ENCODE measurements at regions not wholly inside any gene's neighbourhood (a gene's known extent, or its start where the extent isn't known, plus 50 kb on each side); places are given as distances from the start of the nearest gene placed in this dataset.

DNA sequence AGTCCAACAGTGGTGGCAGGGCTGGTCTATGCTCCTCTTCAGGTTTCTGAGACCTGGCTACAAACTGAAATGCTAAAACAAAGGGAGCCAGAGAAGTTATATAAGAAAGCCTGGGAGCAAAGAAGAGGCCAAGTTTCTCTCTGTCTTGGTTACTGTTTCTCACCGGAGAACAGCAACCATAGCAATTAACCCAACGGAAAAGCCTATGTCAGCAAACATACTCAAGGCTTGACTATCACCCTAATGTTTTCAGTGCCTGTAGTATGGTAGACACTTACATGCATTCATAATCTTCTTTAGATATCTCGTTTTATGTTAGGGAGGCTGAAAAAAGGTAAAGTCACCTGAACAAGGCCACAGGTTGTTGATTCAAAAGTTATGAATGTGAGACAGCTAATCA is 86.3 kb upstream of the CLSTN2 start:
- no peaks in the 10 kb centered on the region for H3K9me3 ChIP-seq (replicated peaks; ENCODE audit: control insufficient read depth, insufficient read depth, low read depth, low read length)
- POLR2A ChIA-PET, result no interaction called here
- no peak overlapping the region for H3K9ac ChIP-seq (ENCODE audit: insufficient read depth in 1 of 2, low read depth in 2 of 2, low read length in 2 of 2)
- in situ Hi-C loops (cut with MboI) (no loop called here), intact Hi-C loops (cut with micrococcal nuclease) (no loop called here)
- H3K79me2 ChIP-seq (ENCODE audit: control insufficient read depth, insufficient read depth, low read length), result no peaks in the 10 kb centered on the region
- no peaks in the 10 kb centered on the region for H3K36me3 ChIP-seq (ENCODE audit: control insufficient read depth, insufficient read depth, low read length)
- DNase-seq (ENCODE audit: extremely low read depth in 1 of 4, low spot score in 3 of 4) (no peak), ATAC-seq (no peak), FAIRE-seq (no peak)
- H2AFZ ChIP-seq (ENCODE audit: low read depth, low read length), result no peak overlapping the region
- CTCF ChIA-PET (ENCODE audit: low intra/inter-chr PET ratio), result no interaction called here
- no peak overlapping the region for H3K27ac ChIP-seq (ENCODE audit: extremely low read depth, low read depth, low read length)
- H3K4me2 ChIP-seq (ENCODE audit: insufficient read depth, low read length), result no peak overlapping the region
- H3K4me1 ChIP-seq (replicated peaks in 1 of 2; ENCODE audit: control insufficient read depth in 2 of 2, insufficient read depth in 2 of 2, low read length in 2 of 2), result no peaks in the 10 kb centered on the region
- no peaks in the 10 kb centered on the region for H4K20me1 ChIP-seq (replicated peaks; ENCODE audit: control insufficient read depth, insufficient read depth, low read length)
- no peak overlapping the region for H3K4me3 ChIP-seq
- TF ChIP-seq RBM17 (IDR thresholded peaks at IDR 0.05; ENCODE audit: borderline replicate concordance, low read depth, low read length) (no peak), OTX1 (CRISPR knock-in tag; IDR thresholded peaks at IDR 0.05) (no peak), ZBTB8A (IDR thresholded peaks at IDR 0.05; ENCODE audit: partially characterized antibody) (no peak), ZNF316 (IDR thresholded peaks at IDR 0.05) (0 out of 2 replicates have a peak, but pooled peaks have one; percentile 15), NR3C1 (CRISPR knock-in tag; IDR thresholded peaks at IDR 0.05) (no peak), PHB2 (IDR thresholded peaks at IDR 0.05; ENCODE audit: low read depth) (no peak), MEIS2 (IDR thresholded peaks at IDR 0.05; ENCODE audit: partially characterized antibody) (no peak), C11orf30 (IDR thresholded peaks at IDR 0.05; ENCODE audit: low read depth) (peak; percentile 8; the same call in 1 of the 2 replicates), ZNF589 (CRISPR knock-in tag; IDR thresholded peaks at IDR 0.05; ENCODE audit: low read depth) (no peak)
- TF ChIP-seq, protein P1, sequence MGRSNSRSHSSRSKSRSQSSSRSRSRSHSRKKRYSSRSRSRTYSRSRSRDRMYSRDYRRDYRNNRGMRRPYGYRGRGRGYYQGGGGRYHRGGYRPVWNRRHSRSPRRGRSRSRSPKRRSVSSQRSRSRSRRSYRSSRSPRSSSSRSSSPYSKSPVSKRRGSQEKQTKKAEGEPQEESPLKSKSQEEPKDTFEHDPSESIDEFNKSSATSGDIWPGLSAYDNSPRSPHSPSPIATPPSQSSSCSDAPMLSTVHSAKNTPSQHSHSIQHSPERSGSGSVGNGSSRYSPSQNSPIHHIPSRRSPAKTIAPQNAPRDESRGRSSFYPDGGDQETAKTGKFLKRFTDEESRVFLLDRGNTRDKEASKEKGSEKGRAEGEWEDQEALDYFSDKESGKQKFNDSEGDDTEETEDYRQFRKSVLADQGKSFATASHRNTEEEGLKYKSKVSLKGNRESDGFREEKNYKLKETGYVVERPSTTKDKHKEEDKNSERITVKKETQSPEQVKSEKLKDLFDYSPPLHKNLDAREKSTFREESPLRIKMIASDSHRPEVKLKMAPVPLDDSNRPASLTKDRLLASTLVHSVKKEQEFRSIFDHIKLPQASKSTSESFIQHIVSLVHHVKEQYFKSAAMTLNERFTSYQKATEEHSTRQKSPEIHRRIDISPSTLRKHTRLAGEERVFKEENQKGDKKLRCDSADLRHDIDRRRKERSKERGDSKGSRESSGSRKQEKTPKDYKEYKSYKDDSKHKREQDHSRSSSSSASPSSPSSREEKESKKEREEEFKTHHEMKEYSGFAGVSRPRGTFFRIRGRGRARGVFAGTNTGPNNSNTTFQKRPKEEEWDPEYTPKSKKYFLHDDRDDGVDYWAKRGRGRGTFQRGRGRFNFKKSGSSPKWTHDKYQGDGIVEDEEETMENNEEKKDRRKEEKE (IDR thresholded peaks at IDR 0.05; ENCODE audit: borderline replicate concordance in 1 of 2, control insufficient read depth in 1 of 2, low read depth in 2 of 2, low read length in 1 of 2), result no peak
- TF ChIP-seq, protein P2, sequence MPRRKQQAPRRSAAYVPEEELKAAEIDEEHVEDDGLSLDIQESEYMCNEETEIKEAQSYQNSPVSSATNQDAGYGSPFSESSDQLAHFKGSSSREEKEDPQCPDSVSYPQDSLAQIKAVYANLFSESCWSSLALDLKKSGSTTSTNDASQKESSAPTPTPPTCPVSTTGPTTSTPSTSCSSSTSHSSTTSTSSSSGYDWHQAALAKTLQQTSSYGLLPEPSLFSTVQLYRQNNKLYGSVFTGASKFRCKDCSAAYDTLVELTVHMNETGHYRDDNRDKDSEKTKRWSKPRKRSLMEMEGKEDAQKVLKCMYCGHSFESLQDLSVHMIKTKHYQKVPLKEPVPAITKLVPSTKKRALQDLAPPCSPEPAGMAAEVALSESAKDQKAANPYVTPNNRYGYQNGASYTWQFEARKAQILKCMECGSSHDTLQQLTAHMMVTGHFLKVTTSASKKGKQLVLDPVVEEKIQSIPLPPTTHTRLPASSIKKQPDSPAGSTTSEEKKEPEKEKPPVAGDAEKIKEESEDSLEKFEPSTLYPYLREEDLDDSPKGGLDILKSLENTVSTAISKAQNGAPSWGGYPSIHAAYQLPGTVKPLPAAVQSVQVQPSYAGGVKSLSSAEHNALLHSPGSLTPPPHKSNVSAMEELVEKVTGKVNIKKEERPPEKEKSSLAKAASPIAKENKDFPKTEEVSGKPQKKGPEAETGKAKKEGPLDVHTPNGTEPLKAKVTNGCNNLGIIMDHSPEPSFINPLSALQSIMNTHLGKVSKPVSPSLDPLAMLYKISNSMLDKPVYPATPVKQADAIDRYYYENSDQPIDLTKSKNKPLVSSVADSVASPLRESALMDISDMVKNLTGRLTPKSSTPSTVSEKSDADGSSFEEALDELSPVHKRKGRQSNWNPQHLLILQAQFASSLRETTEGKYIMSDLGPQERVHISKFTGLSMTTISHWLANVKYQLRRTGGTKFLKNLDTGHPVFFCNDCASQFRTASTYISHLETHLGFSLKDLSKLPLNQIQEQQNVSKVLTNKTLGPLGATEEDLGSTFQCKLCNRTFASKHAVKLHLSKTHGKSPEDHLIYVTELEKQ (CRISPR knock-in tag; IDR thresholded peaks at IDR 0.05), result no peak
- TF ChIP-seq, protein P3, sequence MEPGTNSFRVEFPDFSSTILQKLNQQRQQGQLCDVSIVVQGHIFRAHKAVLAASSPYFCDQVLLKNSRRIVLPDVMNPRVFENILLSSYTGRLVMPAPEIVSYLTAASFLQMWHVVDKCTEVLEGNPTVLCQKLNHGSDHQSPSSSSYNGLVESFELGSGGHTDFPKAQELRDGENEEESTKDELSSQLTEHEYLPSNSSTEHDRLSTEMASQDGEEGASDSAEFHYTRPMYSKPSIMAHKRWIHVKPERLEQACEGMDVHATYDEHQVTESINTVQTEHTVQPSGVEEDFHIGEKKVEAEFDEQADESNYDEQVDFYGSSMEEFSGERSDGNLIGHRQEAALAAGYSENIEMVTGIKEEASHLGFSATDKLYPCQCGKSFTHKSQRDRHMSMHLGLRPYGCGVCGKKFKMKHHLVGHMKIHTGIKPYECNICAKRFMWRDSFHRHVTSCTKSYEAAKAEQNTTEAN (CRISPR knock-in tag; IDR thresholded peaks at IDR 0.05), result no peak
- 0% methylated on average over 2 of the region's 3 CpGs for WGBS (ENCODE audit: insufficient coverage, low coverage, missing lambda C conversion rate)
- H3K9me1 ChIP-seq (ENCODE audit: control insufficient read depth, insufficient read depth, low read length), result no peaks in the 10 kb centered on the region
- BruUV-seq (replicated peaks), result no TSS peak
- no peaks in the 10 kb centered on the region for H3K27me3 ChIP-seq (ENCODE audit: control insufficient read depth in 2 of 2, insufficient read depth in 2 of 2, low read length in 2 of 2)
